ENCODE measurements at regions not wholly inside any gene's neighbourhood (a gene's known extent, or its start where the extent isn't known, plus 50 kb on each side); places are given as distances from the start of the nearest gene placed in this dataset.
"Not testable (repeated sequence)": the region's sequence is repeated elsewhere in the genome, so short reads cannot be mapped to it uniquely, and the experiment has no call there.

- no peak for DNase-seq (ENCODE audit: low read depth, low spot score)
These were observed 299.9 kb downstream of the CCDC74A start for GRCh38 chr2:131827481-131828163.

DNA sequence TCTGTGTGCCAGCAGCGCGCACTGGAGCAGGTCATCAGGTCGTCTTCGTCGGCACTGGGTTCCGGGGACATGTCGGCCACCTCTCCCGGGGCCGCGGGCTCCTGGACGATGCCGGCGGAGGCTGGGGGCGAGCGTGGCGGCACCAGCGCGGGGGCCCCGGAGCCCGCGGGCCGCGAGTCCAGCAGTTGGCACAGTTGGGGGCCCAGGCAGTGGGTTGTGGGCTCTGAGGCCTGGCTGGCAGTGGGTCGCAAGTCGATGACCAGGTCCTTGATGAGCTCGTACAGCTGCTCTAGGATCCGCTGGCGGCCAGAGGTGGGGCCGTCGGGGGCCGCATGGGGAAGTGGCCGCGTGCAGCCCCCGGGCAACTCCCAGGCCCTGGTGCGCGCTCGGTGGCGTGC, 300.5 kb downstream of the CCDC74A start:
- no peak for DNase-seq (ENCODE audit: low read depth, low spot score)

- not testable (repeated sequence) for DNase-seq (ENCODE audit: low read depth, low spot score)
These were observed 301.2 kb downstream of the CCDC74A start for GRCh38 chr2:131828633-131829455.

GRCh38 chr2:131829456-131830241, 302.0 kb downstream of the CCDC74A start:
- not testable (repeated sequence) for DNase-seq (ENCODE audit: low read depth, low spot score)

DNA sequence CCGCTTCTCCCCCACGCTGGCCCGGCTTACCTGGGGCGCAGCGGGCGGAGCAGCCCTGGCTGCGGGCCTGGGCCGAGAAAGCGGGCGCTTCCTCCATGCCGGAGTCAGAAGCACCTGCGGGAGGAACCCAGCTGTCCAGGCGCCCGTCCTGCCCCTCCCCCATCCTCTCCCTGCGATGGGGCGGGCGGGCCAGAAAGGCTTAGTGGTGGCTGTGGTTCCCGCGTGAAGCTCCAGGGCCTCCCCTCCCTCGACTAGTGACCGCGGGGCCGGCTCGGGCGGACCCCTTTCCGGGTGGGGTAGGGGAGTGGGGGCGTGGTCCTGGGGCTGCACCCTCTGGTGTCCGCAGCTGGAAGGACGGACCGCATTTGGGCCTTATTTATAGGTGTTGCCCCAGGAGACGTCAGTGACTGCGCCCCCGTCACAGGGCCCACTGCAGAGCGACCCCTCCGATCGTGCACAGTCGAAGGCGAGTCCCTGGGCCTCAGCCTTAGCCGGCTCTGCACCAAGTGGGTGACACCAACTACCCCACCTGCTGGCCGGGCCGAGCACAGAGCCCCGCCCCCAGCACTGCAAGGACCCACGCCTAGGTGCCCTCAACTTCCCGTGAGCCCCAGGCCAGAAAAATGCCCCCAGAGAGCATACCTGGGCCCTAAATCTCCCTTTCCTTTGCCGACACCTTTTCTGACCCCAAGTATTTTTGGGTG, 302.7 kb downstream of the CCDC74A start:
- not testable (repeated sequence) for DNase-seq (ENCODE audit: low read depth, low spot score)

DNA sequence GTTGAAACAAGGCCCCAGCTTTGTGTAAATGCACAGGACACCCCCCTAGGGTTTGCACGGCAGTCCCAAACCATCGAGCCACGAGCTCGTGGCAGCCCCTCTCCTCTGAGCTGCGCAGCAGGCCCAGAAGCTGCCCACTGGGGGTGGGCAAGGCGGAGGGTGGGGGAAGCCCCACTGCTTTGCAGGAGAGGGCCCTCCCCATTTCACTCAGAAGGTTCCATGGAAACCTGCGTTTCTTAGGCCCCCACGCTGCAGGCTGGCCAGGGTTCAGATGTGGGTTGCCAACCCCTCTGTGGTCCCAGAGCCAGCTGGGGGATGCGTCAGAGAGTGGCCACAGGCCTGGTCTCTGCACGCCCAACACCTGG, 303.2 kb downstream of the CCDC74A start:
- not testable (repeated sequence) for DNase-seq (ENCODE audit: low read depth, low spot score)

- DNase-seq (ENCODE audit: low read depth, low spot score) = not testable (repeated sequence)
These were observed 303.9 kb downstream of the CCDC74A start for GRCh38 chr2:131831450-131832208.

DNA sequence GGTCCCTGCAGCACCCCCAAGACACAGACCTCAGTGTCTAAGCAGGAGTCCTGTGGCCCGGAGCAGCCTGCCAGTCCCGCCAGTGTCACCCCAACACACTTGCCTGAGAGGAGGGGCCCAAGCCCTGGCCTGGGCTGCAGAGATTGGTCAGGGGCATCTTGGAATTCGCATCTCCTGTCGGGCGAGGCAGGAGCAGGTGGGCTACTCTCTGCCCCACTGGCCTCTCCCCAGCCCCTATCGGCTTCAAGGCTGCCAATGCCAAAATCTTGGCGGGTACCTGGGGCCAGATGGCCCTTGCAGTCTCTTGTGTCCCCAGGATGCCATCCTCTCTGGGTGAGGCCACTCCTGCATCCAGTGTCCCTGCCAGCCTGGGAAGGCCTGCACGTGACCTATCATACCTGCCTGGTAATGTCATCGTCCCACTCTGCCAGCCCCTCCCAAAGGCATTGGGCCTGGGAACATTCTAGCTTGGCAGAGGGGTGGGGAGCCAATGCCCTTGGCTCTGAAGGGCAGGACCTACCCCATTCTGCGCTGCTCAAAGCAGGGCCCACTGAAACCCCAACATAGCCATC, 304.6 kb downstream of the CCDC74A start:
- DNase-seq (ENCODE audit: low read depth, low spot score) = not testable (repeated sequence)

- not testable (repeated sequence) for DNase-seq (ENCODE audit: low read depth, low spot score)
These were observed 305.2 kb downstream of the CCDC74A start for GRCh38 chr2:131832917-131833316.

GRCh38 chr2:131833367-131834202, 305.9 kb downstream of the CCDC74A start:
- DNase-seq (ENCODE audit: low read depth, low spot score) = not testable (repeated sequence)

- not testable (repeated sequence) for DNase-seq (ENCODE audit: low read depth, low spot score)
These were observed 306.7 kb downstream of the CCDC74A start for GRCh38 chr2:131834203-131835020.

DNA sequence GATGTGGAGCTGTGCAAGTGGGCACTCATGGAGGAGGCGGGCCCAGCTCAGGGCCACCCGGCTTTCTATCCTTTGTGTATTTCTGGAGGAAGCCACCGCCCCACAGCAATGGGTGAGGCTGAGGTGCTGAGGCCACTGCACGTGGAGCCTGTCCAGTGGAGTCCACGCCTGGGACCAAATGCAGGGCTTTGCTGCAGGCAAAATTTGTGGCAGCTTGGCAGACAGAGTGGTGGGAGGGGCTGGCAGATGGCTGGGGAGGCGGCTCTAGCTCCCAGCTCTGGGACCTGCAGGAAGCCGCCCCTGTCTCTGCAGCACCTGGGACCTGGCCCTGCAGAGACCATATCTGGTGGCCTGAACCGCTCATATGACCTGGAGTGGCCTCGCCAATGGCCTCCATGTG, 307.3 kb downstream of the CCDC74A start:
- not testable (repeated sequence) for DNase-seq (ENCODE audit: low read depth, low spot score)

DNA sequence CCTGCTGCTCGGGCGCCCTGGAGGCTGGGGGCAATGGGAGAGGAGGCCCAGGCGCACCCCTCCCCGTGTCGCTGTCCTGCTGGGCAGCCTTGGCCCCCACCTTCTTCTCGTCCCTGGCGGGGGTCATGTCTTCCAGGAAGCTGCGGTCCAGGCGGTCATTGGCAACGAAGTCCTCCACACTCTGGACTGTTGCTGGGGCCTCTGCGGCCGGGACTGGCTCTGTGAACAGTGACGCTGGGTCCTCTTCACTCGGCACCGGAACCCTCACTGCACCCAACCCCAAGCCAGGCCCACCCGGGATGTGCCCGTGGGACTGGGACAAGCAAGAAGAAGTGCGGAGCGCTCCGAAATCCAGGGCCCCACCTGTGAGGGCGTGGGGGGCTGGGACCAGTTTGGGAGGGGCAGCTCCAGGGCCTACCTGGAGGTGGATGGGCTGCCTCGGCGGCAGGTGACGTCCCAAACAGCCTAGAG, 308.0 kb downstream of the CCDC74A start:
- DNase-seq (ENCODE audit: low read depth, low spot score) = no peak

GRCh38 chr2:131836116-131836515, 308.4 kb downstream of the CCDC74A start:
- not testable (repeated sequence) for DNase-seq (ENCODE audit: low read depth, low spot score)

GRCh38 chr2:131844044-131844443, 316.4 kb downstream of the CCDC74A start:
- not testable (repeated sequence) for DNase-seq (ENCODE audit: low read depth, low spot score)

DNA sequence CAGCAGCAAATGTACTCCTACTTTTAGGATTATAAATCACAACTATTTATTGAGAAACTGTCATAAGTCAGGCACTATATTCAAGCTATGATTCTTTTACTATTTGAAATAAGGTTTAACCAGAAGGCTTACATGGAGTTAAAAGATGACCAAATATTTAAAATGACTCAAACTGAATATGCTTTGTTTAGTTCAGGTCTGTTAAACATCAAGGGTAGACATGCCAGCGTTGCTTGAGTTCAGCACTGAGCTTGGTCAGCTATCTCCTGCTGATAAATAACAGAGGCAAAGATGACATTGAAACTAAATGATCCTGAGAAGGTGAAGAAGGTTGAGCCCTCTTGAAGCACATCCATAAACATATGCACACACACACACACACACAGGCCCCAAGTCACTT, 305.6 kb downstream of the ANKRD30BL start:
- DNase-seq (ENCODE audit: low read depth, low spot score) = not testable (repeated sequence)

GRCh38 chr2:131858197-131858596, 303.6 kb downstream of the ANKRD30BL start:
- DNase-seq (ENCODE audit: low read depth, low spot score) = not testable (repeated sequence)
